ENCODE measurements at regions not wholly inside any gene's neighbourhood (a gene's known extent, or its start where the extent isn't known, plus 50 kb on each side); places are given as distances from the start of the nearest gene placed in this dataset.

DNA sequence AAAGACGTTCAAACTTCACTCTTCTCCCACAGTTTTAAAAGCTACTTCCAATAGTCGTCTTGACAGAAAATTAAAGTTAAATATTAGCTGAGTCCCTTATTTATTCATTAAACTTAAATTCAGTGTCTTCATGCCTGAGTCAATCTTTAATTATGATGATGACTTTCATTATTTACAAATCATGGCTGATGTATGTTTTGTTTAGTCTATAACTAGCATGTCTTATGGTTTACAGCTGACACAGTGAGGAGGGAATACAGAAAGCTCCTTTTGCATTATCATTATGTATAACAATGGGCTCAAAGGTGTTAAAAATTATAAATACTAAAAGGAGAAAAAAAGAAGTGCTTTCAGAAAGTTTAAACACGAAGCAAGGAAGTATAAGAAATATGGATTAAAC, 1333.1 kb downstream of the CDH8 start:
- TF ChIP-seq TAF1 (IDR thresholded peaks at IDR 0.05; ENCODE audit: borderline replicate concordance, low read depth, low read length) = no peak
- no peak for TF ChIP-seq POLR2A (IDR thresholded peaks at IDR 0.05; ENCODE audit: low read depth, low read length)

Data from GM12892 (cell line).